Gastrocnemius medialis (tissue), 4 donors: ENCODE measurements at regions not wholly inside any gene's neighbourhood (a gene's known extent, or its start where the extent isn't known, plus 50 kb on each side); places are given as distances from the start of the nearest gene placed in this dataset.

Source experiments
- ATAC-seq, 2 donors: fragments of 150-250 bp; one replicate each; pipeline ENCODE4 v1.9.1; 2016
- DNase-seq, 2 donors: peaks; one replicate each; pipeline ENCODE4 v3.0.0-alpha.2; 2019
- H3K27ac ChIP-seq, 4 donors: fragments of 200-600 bp; sonication (generic); 1 replicate in 1 of 4; 2 replicates in 3 of 4; pipeline ENCODE4 v1.5.1; 2016 to 2018; ENCODE audit warnings: mild to moderate bottlenecking in 2 of 4, moderate library complexity in 1 of 4
- H3K27me3 ChIP-seq, 3 donors: fragments of 200-600 bp; sonication (generic) in 2 of 3; 1 replicate in 1 of 3; 2 replicates in 2 of 3; pipeline versions ENCODE4 v1.5.1 to v1.6.0; 2016 to 2019; ENCODE audit warnings: mild to moderate bottlenecking in 1 of 3, moderate library complexity in 1 of 3
- H3K36me3 ChIP-seq, 2 donors: fragments of 200-600 bp; sonication (generic) in 1 of 2; one replicate each; pipeline ENCODE4 v1.5.1; 2017 to 2018
- H3K4me1 ChIP-seq, 2 donors: fragments of 200-600 bp; sonication (generic) in 1 of 2; one replicate each; pipeline ENCODE4 v1.5.1; 2016 to 2017; ENCODE audit warnings: mild to moderate bottlenecking in 2 of 2
- H3K4me3 ChIP-seq, 4 donors: fragments of 200-600 bp; sonication (generic) in 3 of 4; 1 replicate in 1 of 4; 2 replicates in 3 of 4; pipeline ENCODE4 v1.5.1; 2016 to 2019; ENCODE audit warnings: mild to moderate bottlenecking in 2 of 4
- H3K9me3 ChIP-seq, 3 donors: fragments of 200-600 bp; sonication (generic) in 2 of 3; 1 replicate in 1 of 3; 2 replicates in 2 of 3; pipeline ENCODE4 v1.5.1; 2016 to 2019
- CTCF ChIP-seq, 5 experiments: fragments of 450-650 bp in 3 of 5; fragments of 200-600 bp in 2 of 5; sonication (generic) in 2 of 5; IDR thresholded peaks in 4 of 5; conservative IDR thresholded peaks in 1 of 5; 1 replicate in 4 of 5; 2 replicates in 1 of 5; pipeline ENCODE4 v1.5.1; 2016 to 2019; ENCODE audit warnings: antibody characterized with exemption in 5 of 5, mild to moderate bottlenecking in 3 of 5, moderate library complexity in 3 of 5
- POLR2A ChIP-seq, 2 donors: fragments of 450-650 bp; IDR thresholded peaks; one replicate each; pipeline ENCODE4 v1.6.1; 2017; ENCODE audit warnings: antibody characterized with exemption in 2 of 2, mild to moderate bottlenecking in 2 of 2, moderate library complexity in 2 of 2
- in situ Hi-C, 4 donors: fragments of 200-750 bp; cut with MboI; loops; one replicate each; pipeline versions ENCODE4 v1.15.0 to v1.8.0; 2017; ENCODE audit warnings: low sequenced_read_pairs in 4 of 4
- intact Hi-C: fragments of 100-400 bp; cut with DNase I; formaldehyde crosslinking; loops from one replicate; pipeline ENCODE4 v1.15.1; 2023; ENCODE audit warnings: low total_unique reads

DNA sequence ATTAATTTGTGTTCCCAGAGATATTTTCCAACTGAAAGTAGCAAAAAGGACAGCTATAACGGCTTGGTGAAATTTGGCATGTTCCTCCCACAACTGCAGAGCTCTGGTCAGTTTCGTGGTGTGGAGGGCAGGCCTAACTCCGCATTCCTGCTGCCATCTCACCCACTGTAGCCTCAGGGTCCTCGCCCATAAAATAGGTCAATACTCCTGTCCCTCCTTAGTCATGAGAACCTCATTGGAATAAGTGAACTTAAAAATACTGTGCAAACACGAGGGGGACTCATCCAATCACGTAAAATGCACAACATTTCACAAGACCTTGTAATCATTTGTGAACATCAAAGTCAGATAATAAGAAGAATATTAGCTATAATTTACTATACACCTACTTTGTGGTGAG, 143.5 kb upstream of the NCKAP5 start:
- H3K9me3 ChIP-seq = no peaks in the 10 kb centered on the region

GRCh38 chr2:133712369-133712768, 144.1 kb upstream of the NCKAP5 start:
- TF ChIP-seq POLR2A (IDR thresholded peaks at IDR 0.05) (no peak), CTCF (IDR thresholded peaks at IDR 0.05 in 4 of 5, conservative IDR thresholded peaks at IDR 0.05 in 1 of 5) (no peak)
- H3K4me1 ChIP-seq = no peaks in the 10 kb centered on the region
- no peaks in the 10 kb centered on the region for H3K27me3 ChIP-seq
- intact Hi-C loops = no loop called here
- ATAC-seq (no peak), DNase-seq (no peak)
- in situ Hi-C loops = no loop called here
- H3K36me3 ChIP-seq = no peaks in the 10 kb centered on the region
- no peak overlapping the region for H3K4me3 ChIP-seq
- H3K9me3 ChIP-seq = no peaks in the 10 kb centered on the region
- H3K27ac ChIP-seq = no peak overlapping the region

More for the DNA sequence above, 143.5 kb upstream of the NCKAP5 start:
- in situ Hi-C loops = no loop called here
- DNase-seq (no peak), ATAC-seq (no peak)
- intact Hi-C loops = no loop called here
- Histone ChIP-seq H3K4me1 (no peaks in the 10 kb centered on the region), H3K27ac (no peak overlapping the region), H3K27me3 (no peaks in the 10 kb centered on the region), H3K4me3 (no peak overlapping the region), H3K36me3 (no peaks in the 10 kb centered on the region)
- TF ChIP-seq POLR2A (IDR thresholded peaks at IDR 0.05) = no peak
- TF ChIP-seq CTCF (IDR thresholded peaks at IDR 0.05 in 4 of 5, conservative IDR thresholded peaks at IDR 0.05 in 1 of 5) = no peak

DNA sequence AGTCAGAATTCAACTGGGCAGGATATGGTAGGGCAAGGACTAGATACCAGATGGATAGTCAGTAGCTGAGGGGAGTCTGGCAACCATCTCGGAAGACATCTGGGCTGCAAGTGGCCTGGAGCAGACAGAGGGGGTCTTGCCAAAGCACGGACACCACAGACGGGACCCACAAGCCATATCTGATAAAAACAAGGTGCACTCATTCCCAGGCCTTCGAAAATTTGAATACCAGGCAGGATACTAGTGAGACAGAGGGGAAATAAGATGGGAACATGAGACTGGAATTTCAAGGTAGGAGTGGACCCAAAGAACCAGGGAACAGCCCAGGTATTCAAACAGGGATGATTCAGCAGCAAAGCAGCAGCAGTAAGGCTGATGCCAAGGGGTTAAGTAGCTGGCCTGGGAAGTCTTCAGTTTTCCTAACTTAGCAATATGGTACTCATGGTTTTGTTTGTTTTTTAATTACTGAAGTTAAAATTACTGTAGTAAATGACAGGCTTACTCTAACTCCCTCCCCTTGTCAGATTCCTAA, 144.9 kb upstream of the NCKAP5 start:
- Histone ChIP-seq H3K4me1 (no peaks in the 10 kb centered on the region), H3K27ac (no peak overlapping the region), H3K36me3 (no peaks in the 10 kb centered on the region), H3K4me3 (no peak overlapping the region), H3K27me3 (no peaks in the 10 kb centered on the region), H3K9me3 (no peaks in the 10 kb centered on the region)
- no peak for DNase-seq
- in situ Hi-C loops (no loop called here), intact Hi-C loops (no loop called here)
- TF ChIP-seq CTCF (IDR thresholded peaks at IDR 0.05 in 4 of 5, conservative IDR thresholded peaks at IDR 0.05 in 1 of 5) (no peak), POLR2A (IDR thresholded peaks at IDR 0.05) (no peak)
- no peak for ATAC-seq

DNA sequence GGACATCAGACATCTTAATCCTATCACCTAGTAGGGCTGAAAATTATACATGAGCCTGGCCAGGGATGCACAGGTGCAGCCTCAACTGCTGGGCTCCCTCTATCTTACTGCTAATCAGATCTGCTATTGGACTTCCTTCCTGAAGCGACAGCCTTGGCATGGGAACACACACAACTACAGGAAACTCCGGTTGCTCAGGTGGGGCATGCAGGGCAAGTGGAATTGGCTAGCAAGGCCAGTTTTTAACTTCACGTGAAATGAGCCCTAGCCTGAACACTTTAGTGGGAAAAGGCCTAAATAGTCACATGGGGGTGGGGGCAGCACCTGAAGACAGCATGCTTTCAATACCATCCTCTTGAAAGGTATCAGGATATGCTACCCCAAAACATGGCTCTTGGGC, 147.9 kb upstream of the NCKAP5 start:
- in situ Hi-C loops (no loop called here), intact Hi-C loops (no loop called here)
- no peaks in the 10 kb centered on the region for H3K4me1 ChIP-seq

More for the DNA sequence above, 147.9 kb upstream of the NCKAP5 start:
- DNase-seq = no peak
- H3K36me3 ChIP-seq = no peaks in the 10 kb centered on the region
- no peak overlapping the region for H3K27ac ChIP-seq
- ATAC-seq = no peak
- no peak for TF ChIP-seq CTCF (IDR thresholded peaks at IDR 0.05 in 4 of 5, conservative IDR thresholded peaks at IDR 0.05 in 1 of 5)
- TF ChIP-seq POLR2A (IDR thresholded peaks at IDR 0.05) = no peak
- H3K27me3 ChIP-seq = no peaks in the 10 kb centered on the region
- H3K9me3 ChIP-seq = no peaks in the 10 kb centered on the region
- no peak overlapping the region for H3K4me3 ChIP-seq
